Chondrocyte (in vitro differentiated cells): ENCODE measurements at regions not wholly inside any gene's neighbourhood (a gene's known extent, or its start where the extent isn't known, plus 50 kb on each side); places are given as distances from the start of the nearest gene placed in this dataset.

ENCODE experiments used
- DNase-seq: peaks from one replicate; pipeline ENCODE4 v3.0.0; 2021; ENCODE audit warnings: mixed read lengths, low spot score
- H3K27ac Mint-ChIP-seq: one replicate; pipeline ENCODE4 v1.8.0; 2021; ENCODE audit warnings: mild to moderate bottlenecking, moderate library complexity, mixed read lengths; ENCODE audit not compliant: unreplicated experiment
- H3K27me3 Mint-ChIP-seq: 2 replicates; pipeline ENCODE4 v1.8.0; 2021; ENCODE audit warnings: low read depth, mixed read lengths
- H3K36me3 Mint-ChIP-seq: 2 replicates; pipeline ENCODE4 v1.8.0; 2021; ENCODE audit warnings: low read depth, mixed read lengths
- H3K4me1 Mint-ChIP-seq: 2 replicates; pipeline ENCODE4 v1.8.0; 2021; ENCODE audit warnings: low read depth, mild to moderate bottlenecking, mixed read lengths
- H3K4me3 Mint-ChIP-seq: one replicate; pipeline ENCODE4 v1.8.0; 2021; ENCODE audit warnings: mild to moderate bottlenecking, moderate library complexity, mixed read lengths; ENCODE audit not compliant: unreplicated experiment
- H3K9me3 Mint-ChIP-seq: 2 replicates; pipeline ENCODE4 v1.8.0; 2021; ENCODE audit warnings: low read depth, mixed read lengths
- TF ChIP-seq, protein P1 (sequence below): fragments of 200-600 bp; sonication (generic); IDR thresholded peaks from 2 replicates; pipeline ENCODE4 v1.5.0; 2021; ENCODE audit warnings: antibody characterized with exemption, mild to moderate bottlenecking, moderate library complexity

DNA sequence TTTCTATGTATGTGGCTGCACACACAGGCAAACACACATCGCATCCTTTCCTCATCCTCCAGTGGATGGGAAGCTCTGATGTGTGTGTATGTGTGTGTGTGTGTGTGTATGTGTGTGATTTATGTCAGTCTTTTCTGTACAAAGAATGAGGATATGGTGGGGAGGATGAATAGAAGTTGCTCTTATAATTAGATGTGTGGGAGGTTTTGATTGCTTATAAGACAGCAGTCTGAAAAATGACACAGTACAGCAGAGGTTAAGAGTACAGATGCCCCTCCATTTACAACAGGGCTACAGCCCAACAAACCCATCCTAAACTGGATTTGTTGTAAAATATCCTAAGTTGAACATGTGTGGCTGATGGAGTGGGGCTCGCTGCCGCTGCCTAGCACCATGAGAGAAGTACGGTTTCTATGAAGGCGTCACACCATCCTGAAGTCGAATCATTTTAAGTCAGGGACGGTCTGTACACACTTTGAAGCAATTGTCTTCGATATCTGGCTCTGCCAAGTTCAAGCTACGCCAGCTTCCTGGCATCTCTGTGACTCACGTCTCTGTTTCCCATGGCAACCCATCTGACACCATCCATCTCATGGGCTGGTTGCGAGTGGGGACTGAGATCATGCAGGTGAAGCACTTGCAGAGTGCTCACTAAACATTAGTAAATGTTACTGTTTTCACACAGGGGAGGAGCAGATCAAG lies 252.6 kb downstream of the MYLK4 start:
- DNase-seq = no peak
- TF ChIP-seq, protein P1, sequence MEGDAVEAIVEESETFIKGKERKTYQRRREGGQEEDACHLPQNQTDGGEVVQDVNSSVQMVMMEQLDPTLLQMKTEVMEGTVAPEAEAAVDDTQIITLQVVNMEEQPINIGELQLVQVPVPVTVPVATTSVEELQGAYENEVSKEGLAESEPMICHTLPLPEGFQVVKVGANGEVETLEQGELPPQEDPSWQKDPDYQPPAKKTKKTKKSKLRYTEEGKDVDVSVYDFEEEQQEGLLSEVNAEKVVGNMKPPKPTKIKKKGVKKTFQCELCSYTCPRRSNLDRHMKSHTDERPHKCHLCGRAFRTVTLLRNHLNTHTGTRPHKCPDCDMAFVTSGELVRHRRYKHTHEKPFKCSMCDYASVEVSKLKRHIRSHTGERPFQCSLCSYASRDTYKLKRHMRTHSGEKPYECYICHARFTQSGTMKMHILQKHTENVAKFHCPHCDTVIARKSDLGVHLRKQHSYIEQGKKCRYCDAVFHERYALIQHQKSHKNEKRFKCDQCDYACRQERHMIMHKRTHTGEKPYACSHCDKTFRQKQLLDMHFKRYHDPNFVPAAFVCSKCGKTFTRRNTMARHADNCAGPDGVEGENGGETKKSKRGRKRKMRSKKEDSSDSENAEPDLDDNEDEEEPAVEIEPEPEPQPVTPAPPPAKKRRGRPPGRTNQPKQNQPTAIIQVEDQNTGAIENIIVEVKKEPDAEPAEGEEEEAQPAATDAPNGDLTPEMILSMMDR = no peak

DNA sequence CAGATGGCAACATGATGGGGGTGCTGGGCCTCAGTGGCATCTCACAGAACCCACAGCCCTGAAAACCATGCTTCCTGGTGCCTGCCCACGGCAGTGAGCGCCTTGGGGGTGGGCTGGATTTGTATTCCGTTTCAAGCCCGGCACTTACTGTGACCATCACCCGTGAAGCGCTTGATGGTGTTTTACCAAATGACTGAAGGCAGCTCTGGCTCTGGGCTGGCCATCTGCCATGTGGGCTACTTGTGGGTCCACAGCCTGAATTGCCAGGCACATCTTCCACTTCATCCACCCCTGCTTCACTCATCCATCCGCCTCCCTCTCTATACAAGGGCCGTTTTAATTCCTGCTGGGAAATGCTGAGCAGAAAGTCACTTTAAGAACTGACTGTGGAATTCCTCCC lies 250.9 kb upstream of the GMDS start:
- H3K36me3 Mint-ChIP-seq = no peaks in the 10 kb centered on the region
- no peak overlapping the region for H3K4me3 Mint-ChIP-seq
- DNase-seq = no peak
- TF ChIP-seq, protein P1 = no peak
- H3K9me3 Mint-ChIP-seq = no peaks in the 10 kb centered on the region
- no peak overlapping the region for H3K27ac Mint-ChIP-seq
- peaks cover 10% of the 10 kb centered on the region for H3K4me1 Mint-ChIP-seq
- H3K27me3 Mint-ChIP-seq = no peaks in the 10 kb centered on the region

More for the DNA sequence above, 252.6 kb downstream of the MYLK4 start:
- no peaks in the 10 kb centered on the region for H3K9me3 Mint-ChIP-seq
- no peaks in the 10 kb centered on the region for H3K27me3 Mint-ChIP-seq
- H3K36me3 Mint-ChIP-seq = no peaks in the 10 kb centered on the region
- H3K4me3 Mint-ChIP-seq = no peak overlapping the region
- peaks cover 22% of the 10 kb centered on the region for H3K4me1 Mint-ChIP-seq
- no peak overlapping the region for H3K27ac Mint-ChIP-seq

DNA sequence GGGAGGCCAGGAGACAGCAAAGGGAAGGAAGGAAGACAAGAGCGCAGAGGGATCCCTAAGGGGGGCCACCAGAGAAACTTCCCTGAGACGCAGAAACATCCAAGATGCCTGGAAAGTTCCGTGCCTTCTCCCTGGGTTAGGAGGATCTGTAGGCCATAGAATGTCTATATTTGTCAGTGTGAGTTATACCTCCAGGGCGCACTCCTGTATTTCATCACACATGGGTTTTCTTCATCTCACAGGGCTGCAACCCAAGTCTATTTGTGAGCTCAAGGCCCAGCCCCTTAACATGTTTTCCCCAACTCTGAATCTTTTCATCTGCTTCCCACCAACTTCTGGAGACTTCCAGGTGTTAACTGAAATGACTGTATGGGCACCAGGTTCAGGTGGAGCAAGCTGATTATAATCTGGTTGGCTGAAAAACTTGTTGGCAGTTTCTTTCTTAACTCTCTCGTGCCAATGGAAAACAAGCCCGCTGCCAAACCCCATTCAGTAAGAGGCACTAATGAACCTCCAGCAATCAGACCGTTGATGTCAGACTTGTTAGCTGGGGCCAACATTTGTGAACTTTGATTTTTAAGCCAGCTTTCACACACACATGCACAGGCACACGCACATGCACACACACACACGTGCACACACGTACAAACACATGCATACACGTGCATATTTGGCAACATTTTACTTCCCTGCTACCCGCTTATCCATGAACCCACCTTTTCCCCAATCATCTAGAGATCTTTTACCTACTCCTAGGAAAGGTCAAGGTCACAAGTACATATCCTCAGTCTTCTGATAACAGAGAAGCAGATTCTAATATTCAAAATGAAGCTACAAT lies 247.5 kb upstream of the GMDS start:
- H3K9me3 Mint-ChIP-seq = peaks cover 4% of the 10 kb centered on the region
- peaks cover 6% of the 10 kb centered on the region for H3K4me1 Mint-ChIP-seq
- no peak overlapping the region for H3K27ac Mint-ChIP-seq
- no peak overlapping the region for H3K4me3 Mint-ChIP-seq
- no peaks in the 10 kb centered on the region for H3K27me3 Mint-ChIP-seq
- H3K36me3 Mint-ChIP-seq = no peaks in the 10 kb centered on the region
- DNase-seq = no peak
- TF ChIP-seq, protein P1 = no peak

DNA sequence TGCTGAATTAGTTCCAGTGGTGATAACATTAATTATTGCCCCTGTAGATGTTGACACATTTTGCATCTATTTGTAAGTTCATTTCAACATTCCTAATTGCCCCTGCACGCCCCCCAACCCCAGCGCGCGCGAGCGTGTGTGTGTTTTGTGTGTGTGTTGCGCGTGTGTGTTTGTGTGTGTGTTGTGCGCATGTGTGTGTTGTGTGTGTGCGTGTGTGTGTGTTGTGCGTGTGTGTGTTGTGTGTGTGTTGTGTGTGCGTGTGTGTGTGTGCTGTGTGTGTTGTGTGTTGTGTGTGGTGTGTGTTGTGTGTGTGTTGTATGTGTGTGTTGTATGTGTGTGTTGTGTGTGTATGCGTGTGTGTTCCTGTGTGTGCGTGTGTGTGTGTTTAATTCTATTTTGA lies 245.7 kb upstream of the GMDS start:
- peaks cover 4% of the 10 kb centered on the region for H3K9me3 Mint-ChIP-seq
- no peaks in the 10 kb centered on the region for H3K36me3 Mint-ChIP-seq
- peaks cover 6% of the 10 kb centered on the region for H3K4me1 Mint-ChIP-seq
- no peak overlapping the region for H3K4me3 Mint-ChIP-seq
- TF ChIP-seq, protein P1 = no peak
- no peak overlapping the region for H3K27ac Mint-ChIP-seq
- H3K27me3 Mint-ChIP-seq = no peaks in the 10 kb centered on the region
- DNase-seq = no peak

DNA sequence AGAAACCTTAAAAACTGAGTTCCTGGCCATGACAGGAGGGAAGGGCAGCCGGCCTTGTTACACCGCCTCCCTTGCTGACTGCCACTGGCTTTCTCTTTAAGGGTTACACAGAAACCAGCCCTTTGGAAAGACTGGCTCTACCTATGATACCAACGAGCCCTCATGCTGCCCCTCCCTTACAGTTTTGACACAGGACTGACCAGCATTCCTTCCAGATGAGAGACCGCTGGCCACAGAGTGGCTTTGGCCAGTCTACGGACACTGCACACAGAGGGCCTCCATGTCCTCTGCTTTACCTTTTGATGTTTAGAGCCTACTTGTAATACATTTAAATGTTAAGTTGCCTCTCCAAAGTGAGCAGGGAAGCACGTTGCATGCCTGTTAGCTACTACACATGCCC lies 243.2 kb upstream of the GMDS start:
- Mint-ChIP-seq H3K9me3 (peaks cover 4% of the 10 kb centered on the region), H3K4me3 (no peak overlapping the region), H3K27ac (no peak overlapping the region), H3K27me3 (no peaks in the 10 kb centered on the region), H3K36me3 (no peaks in the 10 kb centered on the region), H3K4me1 (peaks cover 6% of the 10 kb centered on the region)
- TF ChIP-seq, protein P1 = no peak
- DNase-seq = no peak
